ENCODE measurements at regions not wholly inside any gene's neighbourhood (a gene's known extent, or its start where the extent isn't known, plus 50 kb on each side); places are given as distances from the start of the nearest gene placed in this dataset.
A peak's percentile ranks its signal among the peaks of the same experiment; 100 is the strongest.
"Not testable (repeated sequence)": the region's sequence is repeated elsewhere in the genome, so short reads cannot be mapped to it uniquely, and the experiment has no call there.

DNA sequence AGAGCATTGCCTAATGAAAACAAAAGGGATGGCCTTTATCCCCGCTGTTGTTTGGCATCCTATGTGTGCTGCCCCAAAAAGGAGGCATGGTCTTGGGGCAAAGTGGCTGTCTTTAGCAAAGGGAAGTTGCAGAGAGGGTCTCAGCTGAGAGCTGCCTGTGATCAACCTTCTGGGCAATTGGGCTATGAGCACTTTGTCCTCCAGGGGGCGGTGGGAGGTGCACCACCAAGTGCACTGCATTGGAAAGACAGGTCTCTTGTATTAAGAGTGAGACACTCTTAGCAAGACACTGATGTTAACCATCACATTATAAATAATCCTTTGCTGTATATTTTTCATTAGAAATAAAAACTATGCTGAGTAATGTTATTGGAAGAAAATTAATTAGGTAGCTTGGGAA lies 314.8 kb downstream of the POM121L12 start:
- Histone ChIP-seq H3K36me3 (no peaks in the 10 kb centered on the region), H3K4me1 (no peaks in the 10 kb centered on the region), H3K27ac (no peak overlapping the region), H3K9me3 (peaks cover 0 to 6% (median 0%) of the 10 kb centered on the region in 4 donors), H3K27me3 (no peaks in the 10 kb centered on the region), H3K4me3 (no peak overlapping the region)
- 15 to 29% (median 19%) methylated on average over 2 of the region's 2 CpGs for WGBS, 5 donors
- peak in 1 of 2 donors; percentile 16 for DNase-seq
- intact Hi-C loops (cut with DNase I; ENCODE audit: low total_unique reads): no loop called here
- TF ChIP-seq EP300 (IDR thresholded peaks at IDR 0.05): no peak

GRCh38 chr7:53351681-53352080 lies 316.2 kb downstream of the POM121L12 start:
- no peak for DNase-seq
- Histone ChIP-seq H3K27me3 (no peaks in the 10 kb centered on the region), H3K36me3 (no peaks in the 10 kb centered on the region), H3K9me3 (peaks cover 0 to 6% (median 0%) of the 10 kb centered on the region in 4 donors), H3K4me3 (no peak overlapping the region), H3K27ac (no peak overlapping the region), H3K4me1 (no peaks in the 10 kb centered on the region)
- TF ChIP-seq POLR2AphosphoS5 (IDR thresholded peaks at IDR 0.05) (no peak), POLR2A (IDR thresholded peaks at IDR 0.05) (no peak), EP300 (IDR thresholded peaks at IDR 0.05) (no peak)
- TF ChIP-seq, protein P1, sequence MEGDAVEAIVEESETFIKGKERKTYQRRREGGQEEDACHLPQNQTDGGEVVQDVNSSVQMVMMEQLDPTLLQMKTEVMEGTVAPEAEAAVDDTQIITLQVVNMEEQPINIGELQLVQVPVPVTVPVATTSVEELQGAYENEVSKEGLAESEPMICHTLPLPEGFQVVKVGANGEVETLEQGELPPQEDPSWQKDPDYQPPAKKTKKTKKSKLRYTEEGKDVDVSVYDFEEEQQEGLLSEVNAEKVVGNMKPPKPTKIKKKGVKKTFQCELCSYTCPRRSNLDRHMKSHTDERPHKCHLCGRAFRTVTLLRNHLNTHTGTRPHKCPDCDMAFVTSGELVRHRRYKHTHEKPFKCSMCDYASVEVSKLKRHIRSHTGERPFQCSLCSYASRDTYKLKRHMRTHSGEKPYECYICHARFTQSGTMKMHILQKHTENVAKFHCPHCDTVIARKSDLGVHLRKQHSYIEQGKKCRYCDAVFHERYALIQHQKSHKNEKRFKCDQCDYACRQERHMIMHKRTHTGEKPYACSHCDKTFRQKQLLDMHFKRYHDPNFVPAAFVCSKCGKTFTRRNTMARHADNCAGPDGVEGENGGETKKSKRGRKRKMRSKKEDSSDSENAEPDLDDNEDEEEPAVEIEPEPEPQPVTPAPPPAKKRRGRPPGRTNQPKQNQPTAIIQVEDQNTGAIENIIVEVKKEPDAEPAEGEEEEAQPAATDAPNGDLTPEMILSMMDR (IDR thresholded peaks at IDR 0.05): no peak
- 56 to 72% (median 69%) methylated on average over 2 of the region's 2 CpGs for WGBS, 5 donors
- intact Hi-C loops (cut with DNase I; ENCODE audit: low total_unique reads): no loop called here

- Histone ChIP-seq H3K36me3 (no peaks in the 10 kb centered on the region), H3K27me3 (no peaks in the 10 kb centered on the region), H3K4me3 (no peak overlapping the region), H3K9me3 (peaks cover 0 to 6% (median 0%) of the 10 kb centered on the region in 4 donors), H3K4me1 (no peaks in the 10 kb centered on the region), H3K27ac (no peak overlapping the region)
- intact Hi-C loops (cut with DNase I; ENCODE audit: low total_unique reads): no loop called here
- TF ChIP-seq EP300 (IDR thresholded peaks at IDR 0.05) (no peak), POLR2AphosphoS5 (IDR thresholded peaks at IDR 0.05) (no peak), POLR2A (IDR thresholded peaks at IDR 0.05) (no peak)
- TF ChIP-seq, protein P1 (IDR thresholded peaks at IDR 0.05): no peak
- 79 to 85% (median 81%) methylated on average over 2 of the region's 2 CpGs for WGBS, 5 donors
- DNase-seq: no peak
These were observed 322.8 kb downstream of the POM121L12 start for GRCh38 chr7:53358269-53358668.

DNA sequence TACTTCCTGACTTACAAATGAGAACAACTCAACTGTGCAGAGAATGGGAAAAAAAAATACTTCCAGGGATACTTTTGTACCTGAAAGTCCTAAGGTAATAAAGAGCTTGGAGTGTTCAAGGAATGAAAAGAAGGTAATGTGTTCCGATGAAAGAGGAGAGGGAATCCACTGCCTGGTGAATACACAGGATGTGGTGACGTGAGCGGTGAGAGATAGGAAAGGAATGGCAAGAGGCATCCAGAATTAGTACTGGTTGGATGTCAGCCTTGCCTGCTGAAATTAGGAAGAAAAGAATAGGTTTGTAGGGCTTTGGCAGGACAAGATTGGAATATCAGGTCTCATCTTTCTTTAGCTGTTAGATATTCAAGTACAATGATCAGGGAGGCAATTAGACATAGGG lies 347.7 kb downstream of the POM121L12 start:
- H3K36me3 ChIP-seq: no peaks in the 10 kb centered on the region
- no peaks in the 10 kb centered on the region for H3K27me3 ChIP-seq
- no peak for TF ChIP-seq POLR2A (IDR thresholded peaks at IDR 0.05)
- no peak for TF ChIP-seq EP300 (IDR thresholded peaks at IDR 0.05)
- TF ChIP-seq, protein P1 (IDR thresholded peaks at IDR 0.05): no peak
- no peak for TF ChIP-seq POLR2AphosphoS5 (IDR thresholded peaks at IDR 0.05)
- no peak overlapping the region for H3K4me3 ChIP-seq
- H3K9me3 ChIP-seq: peaks cover 0 to 32% (median 12%) of the 10 kb centered on the region in 4 donors
- WGBS, 5 donors: 75 to 92% (median 89%) methylated on average over 3 of the region's 3 CpGs
- no peak for DNase-seq
- no peak overlapping the region for H3K27ac ChIP-seq
- intact Hi-C loops (cut with DNase I; ENCODE audit: low total_unique reads): no loop called here
- H3K4me1 ChIP-seq: no peaks in the 10 kb centered on the region

DNA sequence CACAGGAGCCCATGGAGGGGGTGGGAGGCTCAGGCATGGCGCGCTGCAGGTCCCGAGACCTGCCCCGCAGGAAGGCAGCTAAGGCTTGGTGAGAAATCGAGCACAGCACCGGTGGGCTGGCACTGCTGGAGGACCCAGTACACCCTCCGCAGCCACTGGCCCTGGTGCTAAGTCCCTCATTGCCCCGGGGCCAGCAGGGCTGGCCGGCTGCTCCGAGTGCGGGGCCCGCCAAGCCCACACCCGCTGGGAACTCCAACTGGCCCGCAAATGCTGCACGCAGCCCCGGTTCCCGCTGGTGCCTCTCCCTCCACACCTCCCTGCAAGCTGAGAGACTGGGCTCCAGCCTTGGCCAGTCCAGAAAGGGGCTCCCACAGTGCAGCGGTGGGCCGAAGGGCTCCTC lies 349.8 kb downstream of the POM121L12 start:
- H3K36me3 ChIP-seq; H3K4me1 ChIP-seq; H3K27ac ChIP-seq; intact Hi-C loops (cut with DNase I; ENCODE audit: low total_unique reads); H3K27me3 ChIP-seq; DNase-seq; H3K4me3 ChIP-seq: not testable (repeated sequence)
- peaks cover 0 to 29% (median 8%) of the 10 kb centered on the region in 4 donors for H3K9me3 ChIP-seq
- WGBS, 5 donors: 85 to 95% (median 94%) methylated on average over 9 to 19 of the region's 19 CpGs

Measured in stomach (tissue), 8 donors.